Sigmoid colon (tissue), 6 donors: ENCODE measurements at regions not wholly inside any gene's neighbourhood (a gene's known extent, or its start where the extent isn't known, plus 50 kb on each side); places are given as distances from the start of the nearest gene placed in this dataset.

ENCODE experiments used
- DNase-seq: peaks from one replicate; pipeline ENCODE4 v3.0.0-alpha.2; 2019
- H3K27ac ChIP-seq, 4 donors: fragments of 200-600 bp; sonication (generic); one replicate each; pipeline ENCODE4 v1.5.1; 2016 to 2019; ENCODE audit warnings: mild to moderate bottlenecking in 1 of 4
- H3K27me3 ChIP-seq, 3 donors: fragments of 200-600 bp; sonication (generic); one replicate each; pipeline ENCODE4 v1.5.1; 2019; ENCODE audit warnings: mild to moderate bottlenecking in 1 of 3
- H3K36me3 ChIP-seq, 4 donors: fragments of 200-600 bp; sonication (generic); one replicate each; pipeline ENCODE4 v1.5.1; 2016 to 2019
- H3K4me1 ChIP-seq, 4 donors: fragments of 200-600 bp; sonication (generic); one replicate each; pipeline ENCODE4 v1.5.1; 2017 to 2019
- H3K4me3 ChIP-seq, 4 donors: fragments of 200-600 bp; sonication (generic); one replicate each; pipeline ENCODE4 v1.5.1; 2017 to 2019; ENCODE audit warnings: mild to moderate bottlenecking in 2 of 4, moderate library complexity in 1 of 4
- H3K9me3 ChIP-seq, 4 donors: fragments of 200-600 bp in 3 of 4; sonication (generic) in 3 of 4; one replicate each; pipeline versions ENCODE4 v1.5.1 to v1.6.1; 2013 to 2019
- EP300 ChIP-seq, 4 donors: sonication (generic); formaldehyde crosslinking; IDR thresholded peaks; one replicate each; pipeline ENCODE4 v1.6.1; 2017; ENCODE audit warnings: antibody characterized with exemption in 4 of 4
- POLR2A ChIP-seq, 2 donors: fragments of 450-650 bp; IDR thresholded peaks; one replicate each; pipeline ENCODE4 v1.6.1; 2016; ENCODE audit warnings: antibody characterized with exemption in 2 of 2, mild to moderate bottlenecking in 2 of 2, moderate library complexity in 2 of 2
- POLR2AphosphoS5 ChIP-seq, 4 donors: sonication (generic); formaldehyde crosslinking; IDR thresholded peaks; one replicate each; pipeline ENCODE4 v1.6.1; 2017; ENCODE audit warnings: antibody characterized with exemption in 4 of 4
- WGBS, 2 donors: extraction: QIAGEN DNeasy Blood & Tissue Kit; methylation state at CpG; one replicate each; pipeline ENCODE4 v1.1.7; 2013; 5-methylcytosine and 5-hydroxymethylcytosine counted together
- intact Hi-C: fragments of 100-400 bp; cut with DNase I; formaldehyde crosslinking; loops from one replicate; pipeline ENCODE4 v1.15.1; 2023
- TF ChIP-seq, protein P1 (sequence below), 4 experiments: fragments of 450-650 bp in 3 of 4; fragments of 200-600 bp in 1 of 4; IDR thresholded peaks; one replicate each; pipeline ENCODE4 v1.5.1; 2016 to 2019; ENCODE audit warnings: antibody characterized with exemption in 4 of 4, mild to moderate bottlenecking in 3 of 4, moderate library complexity in 2 of 4
- donor health status: healthy with polysubstance abuse.
- donor health status: healthy.

DNA sequence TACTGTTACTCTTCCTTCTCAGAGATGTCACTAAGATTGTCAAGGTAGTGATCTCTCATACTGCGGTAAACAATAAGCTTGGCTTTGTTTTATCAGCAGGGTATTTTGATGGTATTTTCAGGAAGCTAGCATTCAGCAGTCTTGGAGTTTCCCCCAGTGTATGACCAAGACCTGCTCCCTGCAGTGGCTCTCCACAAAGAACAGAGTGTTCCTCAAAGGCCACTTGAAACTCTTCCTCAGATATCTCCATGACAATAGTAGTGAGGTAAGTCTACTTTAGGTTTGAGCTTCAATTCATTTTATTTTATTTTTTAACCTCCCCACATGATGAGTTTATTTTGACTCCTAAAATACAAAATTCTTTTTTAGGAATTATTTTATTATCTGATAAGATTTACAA is 74.0 kb upstream of the G2E3 start:
- intact Hi-C loops, result no loop called here
- no peak for DNase-seq
- H3K36me3 ChIP-seq, result no peaks in the 10 kb centered on the region
- no peak for TF ChIP-seq POLR2A (IDR thresholded peaks at IDR 0.05)
- TF ChIP-seq EP300 (IDR thresholded peaks at IDR 0.05), result no peak
- TF ChIP-seq POLR2AphosphoS5 (IDR thresholded peaks at IDR 0.05), result no peak
- TF ChIP-seq, protein P1, sequence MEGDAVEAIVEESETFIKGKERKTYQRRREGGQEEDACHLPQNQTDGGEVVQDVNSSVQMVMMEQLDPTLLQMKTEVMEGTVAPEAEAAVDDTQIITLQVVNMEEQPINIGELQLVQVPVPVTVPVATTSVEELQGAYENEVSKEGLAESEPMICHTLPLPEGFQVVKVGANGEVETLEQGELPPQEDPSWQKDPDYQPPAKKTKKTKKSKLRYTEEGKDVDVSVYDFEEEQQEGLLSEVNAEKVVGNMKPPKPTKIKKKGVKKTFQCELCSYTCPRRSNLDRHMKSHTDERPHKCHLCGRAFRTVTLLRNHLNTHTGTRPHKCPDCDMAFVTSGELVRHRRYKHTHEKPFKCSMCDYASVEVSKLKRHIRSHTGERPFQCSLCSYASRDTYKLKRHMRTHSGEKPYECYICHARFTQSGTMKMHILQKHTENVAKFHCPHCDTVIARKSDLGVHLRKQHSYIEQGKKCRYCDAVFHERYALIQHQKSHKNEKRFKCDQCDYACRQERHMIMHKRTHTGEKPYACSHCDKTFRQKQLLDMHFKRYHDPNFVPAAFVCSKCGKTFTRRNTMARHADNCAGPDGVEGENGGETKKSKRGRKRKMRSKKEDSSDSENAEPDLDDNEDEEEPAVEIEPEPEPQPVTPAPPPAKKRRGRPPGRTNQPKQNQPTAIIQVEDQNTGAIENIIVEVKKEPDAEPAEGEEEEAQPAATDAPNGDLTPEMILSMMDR (IDR thresholded peaks at IDR 0.05), result no peak
- no peak overlapping the region for H3K4me3 ChIP-seq
- no peaks in the 10 kb centered on the region for H3K27me3 ChIP-seq
- H3K4me1 ChIP-seq, result no peaks in the 10 kb centered on the region
- 81 to 85% methylated on average over 1 of the region's 1 CpG for WGBS, 2 donors
- no peak overlapping the region for H3K27ac ChIP-seq
- no peaks in the 10 kb centered on the region for H3K9me3 ChIP-seq

DNA sequence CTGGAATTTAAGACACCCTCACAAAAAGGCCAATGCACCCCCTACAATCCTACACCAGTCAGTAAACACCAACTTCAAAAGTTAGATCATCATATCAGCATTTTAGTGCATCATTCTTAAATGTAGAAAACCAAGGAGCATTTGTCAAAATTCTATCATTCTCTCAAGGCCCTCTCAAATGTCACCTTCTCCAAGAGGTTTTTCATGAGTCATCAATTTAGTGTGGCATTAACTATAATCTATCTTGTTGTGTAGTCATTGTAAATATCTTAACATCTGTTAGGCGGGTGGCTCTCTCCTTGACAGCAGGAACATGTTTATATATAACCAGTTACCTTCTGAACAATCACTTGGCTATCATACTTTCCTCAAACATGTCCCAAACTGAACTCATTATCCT is 62.1 kb upstream of the G2E3 start:
- no peaks in the 10 kb centered on the region for H3K36me3 ChIP-seq
- intact Hi-C loops, result no loop called here
- H3K4me3 ChIP-seq, result no peak overlapping the region
- WGBS, 2 donors, result 31 to 76% methylated on average over 1 of the region's 1 CpG
- DNase-seq, result no peak
- TF ChIP-seq, protein P1 (IDR thresholded peaks at IDR 0.05), result no peak
- TF ChIP-seq EP300 (IDR thresholded peaks at IDR 0.05) (no peak), POLR2AphosphoS5 (IDR thresholded peaks at IDR 0.05) (no peak), POLR2A (IDR thresholded peaks at IDR 0.05) (no peak)
- H3K27ac ChIP-seq, result no peak overlapping the region
- H3K9me3 ChIP-seq, result no peaks in the 10 kb centered on the region
- H3K27me3 ChIP-seq, result no peaks in the 10 kb centered on the region
- no peaks in the 10 kb centered on the region for H3K4me1 ChIP-seq

DNA sequence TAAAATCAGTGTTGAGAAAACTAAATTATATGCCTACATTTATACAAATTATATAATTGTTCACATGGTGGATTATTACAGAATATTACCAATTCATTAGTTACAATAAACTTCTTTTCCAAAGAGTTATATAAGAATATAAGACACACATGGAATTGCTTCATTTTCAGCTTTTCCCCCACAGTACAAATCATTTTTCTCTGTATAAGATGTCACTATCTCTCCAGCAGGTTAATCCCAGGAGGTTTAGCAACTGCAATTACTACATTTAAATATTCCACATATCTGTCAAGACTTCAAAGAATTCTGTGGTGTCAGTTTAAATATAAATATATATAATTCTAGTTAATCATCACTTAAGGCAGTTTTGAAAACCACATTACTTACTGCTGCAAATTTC is 59.6 kb upstream of the G2E3 start:
- Histone ChIP-seq H3K4me3 (no peak overlapping the region), H3K27me3 (no peaks in the 10 kb centered on the region), H3K4me1 (no peaks in the 10 kb centered on the region), H3K36me3 (no peaks in the 10 kb centered on the region), H3K27ac (no peak overlapping the region), H3K9me3 (no peaks in the 10 kb centered on the region)
- TF ChIP-seq, protein P1 (IDR thresholded peaks at IDR 0.05), result no peak
- TF ChIP-seq POLR2AphosphoS5 (IDR thresholded peaks at IDR 0.05), result no peak
- no peak for TF ChIP-seq EP300 (IDR thresholded peaks at IDR 0.05)
- TF ChIP-seq POLR2A (IDR thresholded peaks at IDR 0.05), result no peak
- intact Hi-C loops, result no loop called here
- DNase-seq, result no peak

GRCh38 chr14:30500222-30500621 is 58.7 kb upstream of the G2E3 start:
- 79 to 80% methylated on average over 2 of the region's 2 CpGs for WGBS, 2 donors
- no peak for TF ChIP-seq POLR2A (IDR thresholded peaks at IDR 0.05)
- TF ChIP-seq EP300 (IDR thresholded peaks at IDR 0.05), result no peak
- TF ChIP-seq, protein P1 (IDR thresholded peaks at IDR 0.05), result no peak
- no peak for TF ChIP-seq POLR2AphosphoS5 (IDR thresholded peaks at IDR 0.05)
- Histone ChIP-seq H3K27me3 (no peaks in the 10 kb centered on the region), H3K4me1 (no peaks in the 10 kb centered on the region), H3K4me3 (no peak overlapping the region), H3K27ac (no peak overlapping the region), H3K9me3 (no peaks in the 10 kb centered on the region), H3K36me3 (no peaks in the 10 kb centered on the region)
- no peak for DNase-seq
- intact Hi-C loops, result no loop called here

- Histone ChIP-seq H3K36me3 (no peaks in the 10 kb centered on the region), H3K9me3 (no peaks in the 10 kb centered on the region), H3K27me3 (no peaks in the 10 kb centered on the region), H3K27ac (no peak overlapping the region), H3K4me3 (no peak overlapping the region), H3K4me1 (no peaks in the 10 kb centered on the region)
- intact Hi-C loops, result no loop called here
- no peak for DNase-seq
- 73 to 91% methylated on average over 3 of the region's 3 CpGs for WGBS, 2 donors
- TF ChIP-seq, protein P1 (IDR thresholded peaks at IDR 0.05), result no peak
- no peak for TF ChIP-seq POLR2AphosphoS5 (IDR thresholded peaks at IDR 0.05)
- no peak for TF ChIP-seq EP300 (IDR thresholded peaks at IDR 0.05)
- TF ChIP-seq POLR2A (IDR thresholded peaks at IDR 0.05), result no peak
These were observed 51.7 kb upstream of the G2E3 start for GRCh38 chr14:30507209-30507608.
